B cell (primary cell): ENCODE measurements at regions not wholly inside any gene's neighbourhood (a gene's known extent, or its start where the extent isn't known, plus 50 kb on each side); places are given as distances from the start of the nearest gene placed in this dataset.

Experiments used
- EZH2 ChIP-seq: IDR thresholded peaks from 2 replicates; pipeline ENCODE4 v1.6.1; 2012; ENCODE audit warnings: borderline replicate concordance, low read depth, mild to moderate bottlenecking, moderate library complexity, low read length; ENCODE audit not compliant: insufficient read depth, poor library complexity, severe bottlenecking
- TF ChIP-seq, protein P1 (sequence below): fragments of 200-600 bp; IDR thresholded peaks from one replicate; pipeline ENCODE4 v1.8.0; 2022; ENCODE audit warnings: antibody characterized with exemption, mild to moderate bottlenecking

- TF ChIP-seq, protein P1, sequence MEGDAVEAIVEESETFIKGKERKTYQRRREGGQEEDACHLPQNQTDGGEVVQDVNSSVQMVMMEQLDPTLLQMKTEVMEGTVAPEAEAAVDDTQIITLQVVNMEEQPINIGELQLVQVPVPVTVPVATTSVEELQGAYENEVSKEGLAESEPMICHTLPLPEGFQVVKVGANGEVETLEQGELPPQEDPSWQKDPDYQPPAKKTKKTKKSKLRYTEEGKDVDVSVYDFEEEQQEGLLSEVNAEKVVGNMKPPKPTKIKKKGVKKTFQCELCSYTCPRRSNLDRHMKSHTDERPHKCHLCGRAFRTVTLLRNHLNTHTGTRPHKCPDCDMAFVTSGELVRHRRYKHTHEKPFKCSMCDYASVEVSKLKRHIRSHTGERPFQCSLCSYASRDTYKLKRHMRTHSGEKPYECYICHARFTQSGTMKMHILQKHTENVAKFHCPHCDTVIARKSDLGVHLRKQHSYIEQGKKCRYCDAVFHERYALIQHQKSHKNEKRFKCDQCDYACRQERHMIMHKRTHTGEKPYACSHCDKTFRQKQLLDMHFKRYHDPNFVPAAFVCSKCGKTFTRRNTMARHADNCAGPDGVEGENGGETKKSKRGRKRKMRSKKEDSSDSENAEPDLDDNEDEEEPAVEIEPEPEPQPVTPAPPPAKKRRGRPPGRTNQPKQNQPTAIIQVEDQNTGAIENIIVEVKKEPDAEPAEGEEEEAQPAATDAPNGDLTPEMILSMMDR, result no peak
- TF ChIP-seq EZH2, result no peak
These were observed 156.1 kb downstream of the WNT7A start for GRCh38 chr3:13723676-13724207.
